ENCODE measurements at regions not wholly inside any gene's neighbourhood (a gene's known extent, or its start where the extent isn't known, plus 50 kb on each side); places are given as distances from the start of the nearest gene placed in this dataset.

- TF ChIP-seq CTCF (IDR thresholded peaks at IDR 0.05; ENCODE audit: poor library complexity), result no peak
- no peak for TF ChIP-seq EZH2 (IDR thresholded peaks at IDR 0.05; ENCODE audit: borderline replicate concordance)
- TF ChIP-seq EZH2phosphoT487 (IDR thresholded peaks at IDR 0.05; ENCODE audit: low read depth, severe bottlenecking, unreplicated experiment), result no peak
Measured at GRCh38 chr2:217151509-217152206, 291.8 kb upstream of the TNP1 start.
